Activated CD8-positive, alpha-beta memory T cell treated with anti-CD3 and anti-CD28 coated beads, Interleukin-2, amount 50 U/mL, for 1 hour (primary cell): ENCODE measurements at regions not wholly inside any gene's neighbourhood (a gene's known extent, or its start where the extent isn't known, plus 50 kb on each side); places are given as distances from the start of the nearest gene placed in this dataset.
"Not testable (repeated sequence)": the region's sequence is repeated elsewhere in the genome, so short reads cannot be mapped to it uniquely, and the experiment has no call there.

Source experiments
- DNase-seq: peaks from one replicate; pipeline ENCODE4 v3.0.0-alpha.2; 2020; ENCODE audit errors: extremely low read depth

- DNase-seq: no peak
Measured at GRCh38 chr7:45267262-45267661, 109.7 kb downstream of the RAMP3 start.

- DNase-seq: no peak
Measured at GRCh38 chr7:45268013-45268412, 110.4 kb downstream of the RAMP3 start.

GRCh38 chr7:45269192-45269591 lies 111.6 kb downstream of the RAMP3 start:
- DNase-seq: no peak

- no peak for DNase-seq
Measured at GRCh38 chr7:45278763-45279398, 121.3 kb downstream of the RAMP3 start.

- DNase-seq: not testable (repeated sequence)
Measured at GRCh38 chr7:45289611-45290010, 132.0 kb downstream of the RAMP3 start.

- DNase-seq: no peak
Measured at GRCh38 chr7:45290880-45291279, 133.3 kb downstream of the RAMP3 start.

GRCh38 chr7:45292481-45292880 lies 134.9 kb downstream of the RAMP3 start:
- no peak for DNase-seq

- DNase-seq: no peak
Measured at GRCh38 chr7:45293295-45293942, 135.8 kb downstream of the RAMP3 start.

GRCh38 chr7:45294559-45294958 lies 137.0 kb downstream of the RAMP3 start:
- DNase-seq: no peak

GRCh38 chr7:45295222-45295621 lies 137.6 kb downstream of the RAMP3 start:
- no peak for DNase-seq

- no peak for DNase-seq
Measured at GRCh38 chr7:45296748-45297147, 139.2 kb downstream of the RAMP3 start.

GRCh38 chr7:45306752-45307305 lies 149.2 kb downstream of the RAMP3 start:
- DNase-seq: no peak

GRCh38 chr7:45311597-45311996 lies 154.0 kb downstream of the RAMP3 start:
- DNase-seq: no peak

- DNase-seq: not testable (repeated sequence)
Measured at GRCh38 chr7:45315512-45315911, 157.9 kb downstream of the RAMP3 start.

- no peak for DNase-seq
Measured at GRCh38 chr7:45324683-45325237, 167.2 kb downstream of the RAMP3 start.

- no peak for DNase-seq
Measured at GRCh38 chr7:45325378-45325777, 167.8 kb downstream of the RAMP3 start.

GRCh38 chr7:45328403-45328981 lies 170.9 kb downstream of the RAMP3 start:
- no peak for DNase-seq

GRCh38 chr7:45331563-45331962 lies 174.0 kb downstream of the RAMP3 start:
- no peak for DNase-seq

GRCh38 chr7:45335024-45335423 lies 177.4 kb downstream of the RAMP3 start:
- not testable (repeated sequence) for DNase-seq

GRCh38 chr7:45342236-45342635 lies 184.6 kb downstream of the RAMP3 start:
- DNase-seq: no peak

- no peak for DNase-seq
Measured at GRCh38 chr7:45343746-45344145, 186.2 kb downstream of the RAMP3 start.

- no peak for DNase-seq
Measured at GRCh38 chr7:45347804-45348203, 190.2 kb downstream of the RAMP3 start.

- no peak for DNase-seq
Measured at GRCh38 chr7:45349090-45349489, 191.5 kb downstream of the RAMP3 start.
